Mammary epithelial cell (primary cell): ENCODE measurements at regions not wholly inside any gene's neighbourhood (a gene's known extent, or its start where the extent isn't known, plus 50 kb on each side); places are given as distances from the start of the nearest gene placed in this dataset.

Experiments used
- CTCF ChIP-seq, 2 donors: IDR thresholded peaks in 1 of 2; conservative IDR thresholded peaks in 1 of 2; 2 replicates each; pipeline ENCODE4 v1.5.1; 2011 to 2012; ENCODE audit warnings: inconsistent platforms in 2 of 2, low read length in 2 of 2, mild to moderate bottlenecking in 2 of 2, control low read depth in 1 of 2, low read depth in 1 of 2; ENCODE audit not compliant: insufficient read depth in 1 of 2; ENCODE audit errors: extremely low read depth in 1 of 2
- EZH2 ChIP-seq: IDR thresholded peaks from 2 replicates; pipeline ENCODE4 v1.6.1; 2012; ENCODE audit warnings: low read length, inconsistent platforms, borderline replicate concordance

GRCh38 chr4:127237581-127237980 lies 395.2 kb upstream of the INTU start:
- TF ChIP-seq EZH2 (no peak), CTCF (conservative IDR thresholded peaks at IDR 0.05 in 1 of 2, IDR thresholded peaks at IDR 0.05 in 1 of 2; ENCODE audit: extremely low read depth in 1 of 2, insufficient read depth in 1 of 2, low read depth in 1 of 2, low read length in 2 of 2) (no peak)
